Fibroblast of lung (primary cell): ENCODE measurements at regions not wholly inside any gene's neighbourhood (a gene's known extent, or its start where the extent isn't known, plus 50 kb on each side); places are given as distances from the start of the nearest gene placed in this dataset.
A peak's percentile ranks its signal among the peaks of the same experiment; 100 is the strongest.
"Not testable (repeated sequence)": the region's sequence is repeated elsewhere in the genome, so short reads cannot be mapped to it uniquely, and the experiment has no call there.

ENCODE experiments used
- DNase-seq, 2 donors: peaks; one replicate each; pipeline versions ENCODE4 v3.0.0 to v3.0.0-alpha.2; 2010; ENCODE audit warnings: low read depth in 2 of 2
- H2AFZ ChIP-seq: 2 replicates; pipeline ENCODE4 v1.5.1; 2012; ENCODE audit warnings: low read length, control low read depth, inconsistent platforms
- H3K27ac ChIP-seq: 2 replicates; pipeline ENCODE4 v1.5.1; 2011; ENCODE audit warnings: low read length, control low read depth; ENCODE audit not compliant: insufficient read depth
- H3K27me3 ChIP-seq: 2 replicates; pipeline ENCODE4 v1.5.1; 2011; ENCODE audit warnings: mild to moderate bottlenecking, low read length; ENCODE audit not compliant: control insufficient read depth, insufficient read depth
- H3K36me3 ChIP-seq: 2 replicates; pipeline ENCODE4 v1.5.1; 2011; ENCODE audit warnings: low read length; ENCODE audit not compliant: control insufficient read depth, insufficient read depth
- H3K4me1 ChIP-seq: 2 replicates; pipeline ENCODE4 v1.5.1; 2011; ENCODE audit warnings: low read length; ENCODE audit not compliant: control insufficient read depth, insufficient read depth; ENCODE audit errors: extremely low read depth
- H3K4me2 ChIP-seq: 2 replicates; pipeline ENCODE4 v1.5.1; 2011; ENCODE audit warnings: low read length, control low read depth; ENCODE audit not compliant: insufficient read depth; ENCODE audit errors: extremely low read depth
- H3K4me3 ChIP-seq, 4 experiments: fragments of 200-600 bp in 1 of 4; sonication (generic) in 1 of 4; replicated peaks in 1 of 4; 2 replicates each; pipeline ENCODE4 v1.5.1; 2011 to 2016; ENCODE audit warnings: low read length in 4 of 4, low read depth in 3 of 4, mild to moderate bottlenecking in 3 of 4, control low read depth in 2 of 4, inconsistent platforms in 1 of 4, mixed read lengths in 1 of 4; ENCODE audit not compliant: insufficient read depth in 1 of 4; ENCODE audit errors: control extremely low read depth in 1 of 4
- H3K79me2 ChIP-seq: 2 replicates; pipeline ENCODE4 v1.5.1; 2012; ENCODE audit warnings: mild to moderate bottlenecking, low read length, inconsistent platforms; ENCODE audit not compliant: control insufficient read depth, insufficient read depth
- H3K9ac ChIP-seq: 2 replicates; pipeline ENCODE4 v1.5.1; 2011; ENCODE audit warnings: mild to moderate bottlenecking, low read length, control low read depth; ENCODE audit not compliant: insufficient read depth
- H3K9me3 ChIP-seq: 2 replicates; pipeline ENCODE4 v1.5.1; 2012; ENCODE audit warnings: low read depth, low read length; ENCODE audit not compliant: control insufficient read depth, insufficient read depth
- H4K20me1 ChIP-seq: 2 replicates; pipeline ENCODE4 v1.5.1; 2011; ENCODE audit warnings: low read length; ENCODE audit not compliant: control insufficient read depth, insufficient read depth; ENCODE audit errors: extremely low read depth
- CTCF ChIP-seq, 2 donors: IDR thresholded peaks in 1 of 2; conservative IDR thresholded peaks in 1 of 2; 1 replicate in 1 of 2; 2 replicates in 1 of 2; pipeline ENCODE4 v1.5.1; 2011 to 2012; ENCODE audit warnings: low read length in 2 of 2, control low read depth in 1 of 2, inconsistent platforms in 1 of 2, low read depth in 1 of 2, mild to moderate bottlenecking in 1 of 2
- EZH2 ChIP-seq: IDR thresholded peaks from 2 replicates; pipeline ENCODE4 v1.5.1; 2012; ENCODE audit warnings: low read length, control low read depth, mild to moderate bottlenecking; ENCODE audit errors: missing control alignments

DNA sequence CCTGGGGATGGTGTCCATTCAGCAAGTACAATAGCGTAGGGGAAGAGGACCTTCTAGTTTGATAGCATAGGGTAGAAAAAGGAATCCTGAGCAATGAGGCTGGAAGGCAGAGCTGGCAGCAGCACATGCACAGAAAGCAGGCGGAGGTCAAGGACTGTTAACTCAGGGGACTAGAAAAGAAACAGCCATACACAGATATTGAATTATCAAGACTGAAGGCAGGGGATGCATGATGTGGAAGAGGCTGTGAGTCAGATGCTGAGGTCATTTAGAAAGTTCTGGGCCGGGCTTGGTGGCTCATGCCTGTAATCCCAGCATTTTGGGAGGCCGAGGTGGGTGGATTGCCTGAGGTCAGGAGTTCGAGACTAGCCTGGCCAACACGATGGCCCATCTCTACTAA lies 65.6 kb downstream of the OPTC start:
- TF ChIP-seq CTCF (conservative IDR thresholded peaks at IDR 0.05 in 1 of 2, IDR thresholded peaks at IDR 0.05 in 1 of 2; ENCODE audit: low read depth in 1 of 2, low read length in 2 of 2) (no peak), EZH2 (no peak)
- Histone ChIP-seq H3K4me1 (peaks cover 33% of the 10 kb centered on the region), H3K4me2 (no peak overlapping the region), H3K9ac (peak overlapping the region; percentile 21), H3K36me3 (no peaks in the 10 kb centered on the region), H2AFZ (no peak overlapping the region), H3K9me3 (no peaks in the 10 kb centered on the region), H3K4me3 (no peak overlapping the region), H3K27ac (peak overlapping the region; percentile 94), H4K20me1 (no peaks in the 10 kb centered on the region), H3K79me2 (no peaks in the 10 kb centered on the region), H3K27me3 (no peaks in the 10 kb centered on the region)
- peak; percentile 68 to 91 for DNase-seq

- not testable (repeated sequence) for H4K20me1 ChIP-seq, DNase-seq, H3K36me3 ChIP-seq, H3K4me3 ChIP-seq, H3K9ac ChIP-seq, H3K27me3 ChIP-seq, H3K4me2 ChIP-seq, H2AFZ ChIP-seq, H3K27ac ChIP-seq, H3K9me3 ChIP-seq, H3K79me2 ChIP-seq
- H3K4me1 ChIP-seq, result peaks cover 18% of the 10 kb centered on the region
These were observed 64.9 kb upstream of the ATP2B4 start for GRCh38 chr1:203561761-203562160.

DNA sequence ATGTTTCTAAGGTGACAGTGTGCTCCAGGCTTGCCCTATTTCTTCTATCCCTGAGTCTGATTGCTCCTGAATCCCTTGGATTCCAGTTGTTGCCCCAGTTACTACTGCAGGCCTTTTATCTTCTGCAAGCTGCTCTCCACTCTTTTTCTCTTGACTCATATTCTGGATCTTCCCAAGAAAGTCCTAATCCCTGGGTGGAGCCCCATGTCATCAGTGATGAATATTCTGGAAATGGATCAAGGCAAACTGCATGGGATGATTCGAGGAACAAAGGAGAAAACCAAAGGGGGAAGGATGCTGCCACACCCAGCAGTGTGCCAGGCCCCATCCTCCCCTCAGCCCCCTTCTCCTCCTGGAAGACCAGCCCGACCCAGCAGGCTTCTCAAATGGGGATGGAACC lies 63.3 kb upstream of the ATP2B4 start:
- no peak for DNase-seq

More for the DNA sequence above, 63.3 kb upstream of the ATP2B4 start:
- Histone ChIP-seq H3K9me3 (no peaks in the 10 kb centered on the region), H3K36me3 (no peaks in the 10 kb centered on the region), H3K27me3 (no peaks in the 10 kb centered on the region), H2AFZ (no peak overlapping the region), H3K9ac (no peak overlapping the region), H3K4me2 (no peak overlapping the region), H3K4me3 (no peak overlapping the region), H3K79me2 (no peaks in the 10 kb centered on the region), H3K4me1 (peaks cover 9% of the 10 kb centered on the region), H4K20me1 (no peaks in the 10 kb centered on the region), H3K27ac (no peak overlapping the region)
- TF ChIP-seq CTCF (conservative IDR thresholded peaks at IDR 0.05 in 1 of 2, IDR thresholded peaks at IDR 0.05 in 1 of 2; ENCODE audit: low read depth in 1 of 2, low read length in 2 of 2), result no peak
- TF ChIP-seq EZH2, result no peak
